NB4 (cell line): ENCODE measurements at regions not wholly inside any gene's neighbourhood (a gene's known extent, or its start where the extent isn't known, plus 50 kb on each side); places are given as distances from the start of the nearest gene placed in this dataset.

ENCODE experiments used
- MAX ChIP-seq: IDR thresholded peaks from 2 replicates; pipeline ENCODE4 v1.6.1; 2011; ENCODE audit warnings: low read depth, low read length
- POLR2A ChIP-seq: IDR thresholded peaks from 2 replicates; pipeline ENCODE4 v1.6.1; 2011; ENCODE audit warnings: mild to moderate bottlenecking; ENCODE audit not compliant: insufficient read length; ENCODE audit errors: extremely low read depth

- no peak for TF ChIP-seq POLR2A
- no peak for TF ChIP-seq MAX
Observed at GRCh38 chr2:22126106-22126505, 1002.3 kb downstream of the TDRD15 start.
